Cardiac muscle cell (in vitro differentiated cells and primary cell): ENCODE measurements at regions not wholly inside any gene's neighbourhood (a gene's known extent, or its start where the extent isn't known, plus 50 kb on each side); places are given as distances from the start of the nearest gene placed in this dataset.

Experiments
- DNase-seq, 2 donors: peaks; one replicate each; pipeline versions ENCODE4 v3.0.0 to v3.0.0-alpha.2; 2010 to 2017; ENCODE audit warnings: low read depth in 1 of 2, low spot score in 1 of 2
- H3K27ac ChIP-seq: fragments of 200-600 bp; sonication (generic); 2 replicates; pipeline ENCODE4 v1.5.1; 2016
- H3K27me3 ChIP-seq: fragments of 200-600 bp; sonication (generic); 2 replicates; pipeline ENCODE4 v1.6.0; 2016; ENCODE audit warnings: control low read depth
- H3K36me3 ChIP-seq: fragments of 200-600 bp; sonication (generic); 2 replicates; pipeline ENCODE4 v1.5.1; 2016; ENCODE audit warnings: control low read depth
- H3K4me1 ChIP-seq: fragments of 200-600 bp; sonication (generic); 2 replicates; pipeline ENCODE4 v1.8.1; 2017; ENCODE audit warnings: low read depth, mild to moderate bottlenecking, mixed run types
- H3K4me3 ChIP-seq: fragments of 200-600 bp; sonication (generic); 2 replicates; pipeline ENCODE4 v1.5.1; 2016; ENCODE audit warnings: mild to moderate bottlenecking
- H3K9me3 ChIP-seq: fragments of 200-600 bp; sonication (generic); 2 replicates; pipeline ENCODE4 v1.5.1; 2017; ENCODE audit warnings: low read depth, mild to moderate bottlenecking, control low read depth
- CTCF ChIP-seq: IDR thresholded peaks from 2 replicates; pipeline ENCODE4 v1.5.1; 2012; ENCODE audit warnings: low read depth, mild to moderate bottlenecking, low read length

- Histone ChIP-seq H3K4me3 (no peak overlapping the region), H3K27ac (no peak overlapping the region), H3K4me1 (no peaks in the 10 kb centered on the region), H3K9me3 (no peaks in the 10 kb centered on the region), H3K27me3 (no peaks in the 10 kb centered on the region), H3K36me3 (no peaks in the 10 kb centered on the region)
- no peak for DNase-seq
- no peak for TF ChIP-seq CTCF
Observed at GRCh38 chr10:16186564-16186963, 250.2 kb upstream of the PTER start.

- no peaks in the 10 kb centered on the region for H3K27me3 ChIP-seq
- no peak for TF ChIP-seq CTCF
- no peaks in the 10 kb centered on the region for H3K4me1 ChIP-seq
- H3K9me3 ChIP-seq: no peaks in the 10 kb centered on the region
- no peaks in the 10 kb centered on the region for H3K36me3 ChIP-seq
- H3K27ac ChIP-seq: no peak overlapping the region
- H3K4me3 ChIP-seq: no peak overlapping the region
- DNase-seq: no peak
Observed at GRCh38 chr10:16187161-16187560, 249.6 kb upstream of the PTER start.

GRCh38 chr10:16192337-16192736 is 244.5 kb upstream of the PTER start:
- Histone ChIP-seq H3K27ac (no peak overlapping the region), H3K27me3 (no peaks in the 10 kb centered on the region), H3K4me1 (no peaks in the 10 kb centered on the region), H3K9me3 (no peaks in the 10 kb centered on the region), H3K4me3 (no peak overlapping the region), H3K36me3 (no peaks in the 10 kb centered on the region)
- no peak for DNase-seq
- TF ChIP-seq CTCF: no peak

GRCh38 chr10:16193241-16193640 is 243.6 kb upstream of the PTER start:
- Histone ChIP-seq H3K36me3 (no peaks in the 10 kb centered on the region), H3K27me3 (no peaks in the 10 kb centered on the region), H3K27ac (no peak overlapping the region), H3K9me3 (no peaks in the 10 kb centered on the region), H3K4me1 (no peaks in the 10 kb centered on the region), H3K4me3 (no peak overlapping the region)
- TF ChIP-seq CTCF: no peak
- no peak for DNase-seq

GRCh38 chr10:16195178-16195769 is 241.5 kb upstream of the PTER start:
- no peaks in the 10 kb centered on the region for H3K36me3 ChIP-seq
- TF ChIP-seq CTCF: no peak
- no peak overlapping the region for H3K27ac ChIP-seq
- no peaks in the 10 kb centered on the region for H3K9me3 ChIP-seq
- H3K4me3 ChIP-seq: no peak overlapping the region
- no peaks in the 10 kb centered on the region for H3K27me3 ChIP-seq
- no peaks in the 10 kb centered on the region for H3K4me1 ChIP-seq
- DNase-seq: no peak

GRCh38 chr10:16195894-16196293 is 240.9 kb upstream of the PTER start:
- no peak for DNase-seq

More at GRCh38 chr10:16195894-16196293, 240.9 kb upstream of the PTER start:
- no peaks in the 10 kb centered on the region for H3K9me3 ChIP-seq
- no peaks in the 10 kb centered on the region for H3K4me1 ChIP-seq
- no peaks in the 10 kb centered on the region for H3K36me3 ChIP-seq
- H3K27ac ChIP-seq: no peak overlapping the region
- H3K27me3 ChIP-seq: no peaks in the 10 kb centered on the region
- TF ChIP-seq CTCF: no peak
- H3K4me3 ChIP-seq: no peak overlapping the region
